Stimulated activated naive B cell treated with anti-CD40 and anti-IgM and Interleukin-4, amounts not matched to agents 10 μg/mL and 1 μg/mL and 100 μg/mL, for 72 hours (primary cell): ENCODE measurements at regions not wholly inside any gene's neighbourhood (a gene's known extent, or its start where the extent isn't known, plus 50 kb on each side); places are given as distances from the start of the nearest gene placed in this dataset.
A peak's percentile ranks its signal among the peaks of the same experiment; 100 is the strongest.
"Not testable (repeated sequence)": the region's sequence is repeated elsewhere in the genome, so short reads cannot be mapped to it uniquely, and the experiment has no call there.

Experiments
- ATAC-seq, 2 donors: fragments of 150-1000 bp; cut with Tn5 transposase; replicated peaks; 2 replicates each; pipeline ENCODE4 v1.10.0; 2021; ENCODE audit warnings: moderate library complexity in 1 of 2
- DNase-seq: peaks from one replicate; pipeline ENCODE4 v3.0.0; 2021
- H3K27ac Mint-ChIP-seq: one replicate; pipeline ENCODE4 v1.8.0; 2022; ENCODE audit warnings: mild to moderate bottlenecking, mixed read lengths
- H3K27me3 Mint-ChIP-seq, 2 donors: one replicate each; pipeline ENCODE4 v1.8.0; 2022; ENCODE audit warnings: mixed read lengths in 2 of 2
- H3K36me3 Mint-ChIP-seq, 2 donors: one replicate each; pipeline ENCODE4 v1.8.0; 2022; ENCODE audit warnings: mixed read lengths in 2 of 2, mild to moderate bottlenecking in 1 of 2
- H3K4me1 Mint-ChIP-seq, 2 donors: one replicate each; pipeline ENCODE4 v1.8.0; 2022; ENCODE audit warnings: mixed read lengths in 2 of 2, mild to moderate bottlenecking in 1 of 2
- H3K4me3 Mint-ChIP-seq, 2 donors: one replicate each; pipeline ENCODE4 v1.8.0; 2022; ENCODE audit warnings: mild to moderate bottlenecking in 2 of 2, mixed read lengths in 2 of 2, moderate library complexity in 1 of 2
- H3K9me3 Mint-ChIP-seq, 2 donors: one replicate each; pipeline ENCODE4 v1.8.0; 2022; ENCODE audit warnings: mixed read lengths in 2 of 2, mild to moderate bottlenecking in 1 of 2

DNA sequence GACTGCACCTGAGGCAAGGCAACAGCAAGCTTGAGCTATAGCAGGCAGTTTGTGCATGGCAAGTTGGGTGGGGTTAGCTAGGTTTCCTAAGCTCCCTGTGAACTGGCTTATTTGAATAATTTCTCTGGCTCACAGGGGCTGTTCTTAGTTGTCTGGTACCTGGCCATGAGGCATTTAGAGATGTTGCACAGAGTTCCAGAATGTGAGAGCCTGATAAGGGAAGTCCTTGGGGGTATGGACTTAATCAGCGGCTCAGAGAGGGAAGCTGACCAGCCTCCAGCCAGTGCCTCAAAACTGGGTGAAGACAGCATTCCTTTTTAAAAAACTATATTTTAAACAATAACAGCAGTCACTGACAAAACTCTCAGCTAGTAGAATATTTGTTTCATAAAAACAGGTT, 307.4 kb downstream of the FZD1 start:
- no peak overlapping the region for H3K4me3 Mint-ChIP-seq
- peaks cover 4 to 13% of the 10 kb centered on the region in 2 donors for H3K27me3 Mint-ChIP-seq
- no peak overlapping the region for H3K27ac Mint-ChIP-seq
- H3K4me1 Mint-ChIP-seq, result no peaks in the 10 kb centered on the region
- no peaks in the 10 kb centered on the region for H3K36me3 Mint-ChIP-seq
- H3K9me3 Mint-ChIP-seq, result peaks cover 4% of the 10 kb centered on the region in 2 donors
- DNase-seq, result no peak
- ATAC-seq, result no peak

DNA sequence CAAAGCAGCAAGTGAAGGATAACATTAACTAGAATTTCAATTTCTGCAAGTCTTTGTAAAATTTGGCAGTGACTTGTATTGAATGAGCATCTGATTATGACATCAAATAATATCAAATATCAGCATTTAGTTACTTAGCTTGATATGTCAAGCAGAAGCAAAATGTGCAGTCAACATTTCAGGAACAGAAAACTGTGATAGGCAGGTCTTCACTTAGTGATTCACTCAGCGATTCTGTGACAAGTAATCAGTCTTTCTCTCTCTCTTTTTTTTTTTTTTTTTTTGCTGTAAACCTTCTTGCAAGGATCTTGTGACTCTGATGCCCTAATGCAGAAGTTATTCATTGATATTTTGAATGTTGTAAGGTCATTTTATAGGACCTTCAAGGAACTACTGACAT, 307.1 kb downstream of the MTERF1 start:
- H3K36me3 Mint-ChIP-seq, result no peaks in the 10 kb centered on the region
- H3K9me3 Mint-ChIP-seq, result peaks cover 4% of the 10 kb centered on the region in 2 donors
- H3K27ac Mint-ChIP-seq, result no peak overlapping the region
- peaks cover 4 to 5% of the 10 kb centered on the region in 2 donors for H3K27me3 Mint-ChIP-seq
- H3K4me1 Mint-ChIP-seq, result no peaks in the 10 kb centered on the region
- H3K4me3 Mint-ChIP-seq, result no peak overlapping the region
- ATAC-seq (no peak), DNase-seq (no peak)

DNA sequence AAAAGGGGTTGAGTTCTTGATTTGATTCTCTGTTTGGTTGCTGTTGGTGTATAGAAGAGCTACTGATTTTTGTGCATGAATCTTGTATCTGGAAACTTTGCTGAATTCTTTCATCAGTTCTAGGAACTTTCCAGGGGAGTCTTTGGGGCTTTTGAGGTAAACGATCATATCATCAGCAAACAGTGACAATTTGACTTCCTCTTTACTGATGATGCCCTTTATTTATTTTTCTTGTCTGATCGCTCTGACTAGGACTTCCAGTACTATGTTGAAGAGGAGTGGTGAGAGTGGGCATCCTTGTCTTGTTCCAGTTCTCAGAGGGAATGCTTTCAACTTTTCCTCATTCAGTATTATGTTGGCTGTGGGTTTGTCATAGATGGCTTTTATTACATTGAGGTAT, 304.0 kb downstream of the MTERF1 start:
- not testable (repeated sequence) for H3K9me3 Mint-ChIP-seq, H3K27me3 Mint-ChIP-seq, H3K27ac Mint-ChIP-seq, H3K4me3 Mint-ChIP-seq, H3K36me3 Mint-ChIP-seq, H3K4me1 Mint-ChIP-seq, DNase-seq, ATAC-seq

DNA sequence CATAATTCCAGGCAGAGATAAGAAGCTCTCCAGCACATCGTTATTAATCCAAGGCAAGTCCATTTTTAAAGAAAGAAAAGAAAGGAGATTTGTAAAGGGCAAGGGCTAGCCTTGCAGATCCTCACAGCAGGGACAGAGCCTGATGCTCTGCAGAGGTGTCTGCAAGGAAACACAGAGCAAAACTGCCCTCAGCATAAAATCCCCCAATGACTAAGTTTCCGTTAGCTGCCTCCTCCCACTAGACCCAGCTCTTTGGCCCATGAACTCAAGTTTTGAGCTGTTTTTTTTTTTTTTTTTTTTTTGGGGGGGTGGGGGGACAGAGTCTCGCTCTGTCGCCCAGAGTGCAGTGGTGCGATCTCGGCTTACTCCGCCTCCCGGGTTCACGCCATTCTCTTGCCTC, 300.7 kb downstream of the MTERF1 start:
- DNase-seq, result no peak
- Mint-ChIP-seq H3K4me1 (peaks cover 0 to 2% of the 10 kb centered on the region in 2 donors), H3K9me3 (peaks cover 1 to 9% of the 10 kb centered on the region in 2 donors), H3K4me3 (no peak overlapping the region), H3K27me3 (no peaks in the 10 kb centered on the region), H3K36me3 (peaks cover 0 to 3% of the 10 kb centered on the region in 2 donors), H3K27ac (no peak overlapping the region)
- ATAC-seq, result peak in 1 of 2 donors; percentile 42

DNA sequence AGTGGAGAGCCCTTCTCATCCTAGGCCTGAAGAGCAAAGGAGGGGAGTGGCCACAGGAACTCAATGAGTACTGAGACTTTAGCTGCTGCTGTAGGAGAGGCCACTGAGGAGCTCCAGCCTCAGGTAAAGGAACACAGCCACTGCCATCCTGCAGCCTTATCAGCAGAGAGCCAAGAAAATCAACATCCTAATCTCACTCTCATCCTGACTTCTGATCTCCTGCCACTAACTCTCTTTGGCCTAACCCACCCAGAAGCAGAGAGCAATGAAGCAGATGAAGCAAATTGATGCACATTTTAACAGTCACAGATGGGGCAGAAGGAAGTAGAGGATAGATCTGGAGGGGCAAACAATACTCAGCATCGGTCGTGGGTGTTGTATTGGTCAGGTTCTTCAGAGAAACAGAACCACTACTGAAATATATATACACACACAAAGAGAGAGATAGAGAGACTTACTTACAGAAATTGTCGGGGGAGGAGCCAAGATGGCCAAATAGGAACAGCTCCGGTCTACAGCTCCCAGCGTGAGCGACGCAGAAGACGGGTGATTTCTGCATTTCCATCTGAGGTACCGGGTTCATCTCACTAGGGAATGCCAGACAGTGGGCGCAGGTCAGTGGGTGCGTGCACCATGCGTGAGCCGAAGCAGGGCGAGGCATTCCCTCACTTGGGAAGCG, 297.6 kb downstream of the MTERF1 start:
- peaks cover 2 to 4% of the 10 kb centered on the region in 2 donors for H3K9me3 Mint-ChIP-seq
- no peaks in the 10 kb centered on the region for H3K27me3 Mint-ChIP-seq
- no peak overlapping the region for H3K4me3 Mint-ChIP-seq
- H3K36me3 Mint-ChIP-seq, result peaks cover 0 to 3% of the 10 kb centered on the region in 2 donors
- DNase-seq (no peak), ATAC-seq (no peak)
- peaks cover 0 to 2% of the 10 kb centered on the region in 2 donors for H3K4me1 Mint-ChIP-seq
- H3K27ac Mint-ChIP-seq, result no peak overlapping the region

DNA sequence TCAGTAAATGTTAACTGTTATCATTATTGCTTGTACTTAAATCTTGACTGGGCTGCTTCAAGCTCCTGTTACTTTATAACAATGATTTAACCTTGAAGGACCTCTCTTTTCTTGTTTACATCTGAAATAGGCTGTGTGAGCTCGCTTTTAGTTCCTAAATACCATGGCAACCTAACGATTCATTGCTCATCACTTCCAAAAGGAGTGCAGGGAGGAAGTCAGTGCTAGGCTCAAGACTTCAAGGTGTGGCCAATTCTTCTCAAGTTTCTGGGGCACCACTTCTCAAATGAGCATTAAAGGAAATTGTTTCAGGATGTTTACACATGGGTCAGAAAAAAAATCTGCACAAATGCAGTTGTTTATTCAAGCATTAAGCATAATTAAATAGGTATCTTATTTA, 284.2 kb downstream of the MTERF1 start:
- DNase-seq, result no peak
- no peak for ATAC-seq
- peaks cover 7% of the 10 kb centered on the region in 2 donors for H3K9me3 Mint-ChIP-seq

DNA sequence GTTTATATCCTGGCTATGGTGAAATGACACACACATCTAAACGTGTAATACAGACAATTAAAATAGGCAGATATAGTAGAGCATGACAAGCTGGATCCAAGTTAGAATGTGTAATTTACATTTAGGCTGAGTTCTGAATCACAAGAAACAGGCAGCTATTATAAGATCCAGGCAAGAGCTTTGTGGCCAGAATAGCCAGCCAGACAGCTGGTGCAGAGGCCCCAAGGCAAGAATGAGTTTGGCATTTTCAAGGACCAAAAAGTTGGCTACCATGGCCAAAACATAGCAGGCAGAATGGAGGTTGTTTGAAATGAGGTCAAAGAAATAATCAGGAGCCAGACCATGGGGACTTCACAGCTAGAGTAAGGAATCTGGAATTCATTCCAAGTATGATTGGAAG, 281.7 kb downstream of the MTERF1 start:
- no peak overlapping the region for H3K27ac Mint-ChIP-seq
- H3K4me3 Mint-ChIP-seq, result no peak overlapping the region

More for the DNA sequence above, 284.2 kb downstream of the MTERF1 start:
- Mint-ChIP-seq H3K4me3 (no peak overlapping the region), H3K27ac (no peak overlapping the region), H3K27me3 (peaks cover 0 to 10% of the 10 kb centered on the region in 2 donors), H3K4me1 (no peaks in the 10 kb centered on the region), H3K36me3 (peaks cover 0 to 6% of the 10 kb centered on the region in 2 donors)

DNA sequence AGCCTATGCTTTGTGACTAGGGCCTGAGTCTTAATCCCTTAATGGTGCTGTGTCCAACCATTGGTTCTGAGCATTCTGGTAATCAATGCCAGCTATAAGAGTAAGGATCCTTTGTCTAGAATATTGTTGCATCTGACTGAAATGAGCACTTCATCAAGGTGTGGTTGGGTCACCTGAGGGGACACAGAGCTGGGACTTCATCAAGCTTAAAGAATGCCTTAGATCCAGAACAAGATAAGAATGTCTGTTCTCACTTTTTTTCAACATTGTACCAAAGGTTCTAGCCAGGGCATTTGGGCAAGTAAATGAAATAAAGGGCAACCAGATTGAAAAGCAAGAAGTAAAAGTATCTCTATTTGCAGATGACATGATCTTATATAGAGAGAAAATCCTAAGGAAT, 280.4 kb downstream of the MTERF1 start:
- Mint-ChIP-seq H3K36me3 (no peaks in the 10 kb centered on the region), H3K4me1 (no peaks in the 10 kb centered on the region), H3K9me3 (no peaks in the 10 kb centered on the region), H3K27me3 (peaks cover 0 to 7% of the 10 kb centered on the region in 2 donors), H3K27ac (no peak overlapping the region), H3K4me3 (no peak overlapping the region)
- no peak for DNase-seq
- no peak for ATAC-seq

More for the DNA sequence above, 281.7 kb downstream of the MTERF1 start:
- DNase-seq (no peak), ATAC-seq (no peak)
- H3K9me3 Mint-ChIP-seq, result no peaks in the 10 kb centered on the region
- H3K27me3 Mint-ChIP-seq, result peaks cover 0 to 7% of the 10 kb centered on the region in 2 donors
- no peaks in the 10 kb centered on the region for H3K4me1 Mint-ChIP-seq
- no peaks in the 10 kb centered on the region for H3K36me3 Mint-ChIP-seq

DNA sequence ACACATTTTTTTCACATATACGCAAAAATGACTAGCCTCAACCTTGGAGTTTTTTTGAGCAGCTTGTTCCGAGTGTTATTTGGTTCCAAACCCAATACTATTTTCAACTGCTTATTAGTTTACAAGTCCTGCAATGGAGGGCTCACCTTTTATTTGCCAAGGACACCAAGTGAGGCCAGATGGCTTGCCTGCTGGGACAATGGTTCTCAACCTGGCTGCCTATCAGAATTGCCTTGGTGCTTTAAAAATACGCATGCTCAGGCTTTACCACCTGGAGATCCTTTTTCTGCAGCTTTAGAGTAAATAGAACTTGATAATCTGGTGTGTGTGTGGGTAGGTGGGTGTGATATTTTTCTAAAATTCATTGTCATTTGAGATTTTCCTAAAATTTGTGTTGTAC, 276.8 kb downstream of the MTERF1 start:
- no peak overlapping the region for H3K27ac Mint-ChIP-seq
- H3K4me1 Mint-ChIP-seq, result no peaks in the 10 kb centered on the region
- DNase-seq (no peak), ATAC-seq (no peak)
- peaks cover 0 to 11% of the 10 kb centered on the region in 2 donors for H3K27me3 Mint-ChIP-seq
- H3K9me3 Mint-ChIP-seq, result no peaks in the 10 kb centered on the region
- no peaks in the 10 kb centered on the region for H3K36me3 Mint-ChIP-seq
- H3K4me3 Mint-ChIP-seq, result no peak overlapping the region

DNA sequence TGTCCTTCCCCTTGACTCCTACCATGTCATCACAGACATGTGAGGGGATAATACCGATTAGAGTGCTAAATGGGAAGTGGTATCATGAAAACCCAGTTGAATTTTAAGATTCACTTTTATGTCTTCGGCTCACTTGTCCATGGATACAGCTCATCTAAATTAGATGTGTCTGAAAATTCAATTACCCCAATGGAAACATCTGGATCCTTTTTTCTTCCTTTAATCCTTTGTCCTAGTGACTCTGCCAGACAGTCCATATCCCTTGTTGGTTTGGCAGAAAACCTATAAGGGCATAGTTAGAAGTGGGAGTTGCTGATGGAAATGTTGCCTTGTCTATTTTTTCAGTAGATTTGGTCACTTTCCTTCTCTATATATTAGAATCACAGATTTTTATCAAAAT, 271.9 kb downstream of the MTERF1 start:
- H3K9me3 Mint-ChIP-seq, result peaks cover 6 to 7% of the 10 kb centered on the region in 2 donors
- no peak for ATAC-seq
- no peaks in the 10 kb centered on the region for H3K4me1 Mint-ChIP-seq
- H3K27ac Mint-ChIP-seq, result no peak overlapping the region
- peaks cover 5 to 9% of the 10 kb centered on the region in 2 donors for H3K27me3 Mint-ChIP-seq
- no peak overlapping the region for H3K4me3 Mint-ChIP-seq
- no peaks in the 10 kb centered on the region for H3K36me3 Mint-ChIP-seq
- no peak for DNase-seq

DNA sequence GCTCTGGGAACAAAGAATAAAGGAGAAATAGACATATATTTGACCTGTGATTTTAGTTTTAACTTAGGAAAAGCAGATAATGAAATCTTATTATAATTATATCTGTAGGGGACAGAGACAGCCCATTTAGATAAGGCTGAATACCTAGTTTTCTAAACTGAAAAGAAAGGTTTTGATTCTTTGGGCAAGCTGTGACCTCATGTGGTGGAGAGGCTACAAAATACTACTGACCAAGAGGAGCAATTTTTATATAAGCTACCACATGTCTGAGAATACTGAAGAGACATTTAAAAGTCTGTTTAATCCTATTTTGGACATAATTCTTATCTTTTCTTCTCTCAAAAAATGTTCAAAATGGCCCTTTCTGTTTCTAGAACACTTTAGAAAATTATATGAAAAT, 271.0 kb downstream of the MTERF1 start:
- Mint-ChIP-seq H3K4me1 (no peaks in the 10 kb centered on the region), H3K4me3 (no peak overlapping the region), H3K36me3 (no peaks in the 10 kb centered on the region), H3K9me3 (peaks cover 6 to 7% of the 10 kb centered on the region in 2 donors), H3K27me3 (peaks cover 5 to 9% of the 10 kb centered on the region in 2 donors), H3K27ac (no peak overlapping the region)
- ATAC-seq (no peak), DNase-seq (no peak)

DNA sequence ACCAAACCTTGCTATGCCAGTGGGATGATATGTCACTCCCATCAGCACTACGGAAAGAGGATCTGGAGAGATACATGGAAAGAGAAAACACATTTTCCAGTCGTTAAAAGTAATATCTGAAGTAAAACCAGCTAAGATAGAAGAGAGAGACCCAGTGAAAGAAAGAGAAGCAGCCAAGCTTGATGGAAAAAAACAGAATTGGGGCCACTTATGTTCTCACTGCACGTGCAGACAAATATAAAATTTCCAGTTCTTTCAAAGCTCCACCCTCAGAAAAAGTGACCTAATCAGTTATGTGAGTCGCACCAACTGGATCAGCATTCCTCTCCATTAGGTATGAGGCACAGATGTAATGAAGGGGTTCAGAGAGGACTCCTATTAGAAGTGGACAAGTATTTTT, 266.1 kb downstream of the MTERF1 start:
- Mint-ChIP-seq H3K9me3 (peaks cover 6 to 7% of the 10 kb centered on the region in 2 donors), H3K4me3 (no peak overlapping the region), H3K27me3 (peaks cover 8 to 10% of the 10 kb centered on the region in 2 donors), H3K27ac (no peak overlapping the region), H3K4me1 (no peaks in the 10 kb centered on the region), H3K36me3 (no peaks in the 10 kb centered on the region)
- no peak for DNase-seq
- no peak for ATAC-seq

DNA sequence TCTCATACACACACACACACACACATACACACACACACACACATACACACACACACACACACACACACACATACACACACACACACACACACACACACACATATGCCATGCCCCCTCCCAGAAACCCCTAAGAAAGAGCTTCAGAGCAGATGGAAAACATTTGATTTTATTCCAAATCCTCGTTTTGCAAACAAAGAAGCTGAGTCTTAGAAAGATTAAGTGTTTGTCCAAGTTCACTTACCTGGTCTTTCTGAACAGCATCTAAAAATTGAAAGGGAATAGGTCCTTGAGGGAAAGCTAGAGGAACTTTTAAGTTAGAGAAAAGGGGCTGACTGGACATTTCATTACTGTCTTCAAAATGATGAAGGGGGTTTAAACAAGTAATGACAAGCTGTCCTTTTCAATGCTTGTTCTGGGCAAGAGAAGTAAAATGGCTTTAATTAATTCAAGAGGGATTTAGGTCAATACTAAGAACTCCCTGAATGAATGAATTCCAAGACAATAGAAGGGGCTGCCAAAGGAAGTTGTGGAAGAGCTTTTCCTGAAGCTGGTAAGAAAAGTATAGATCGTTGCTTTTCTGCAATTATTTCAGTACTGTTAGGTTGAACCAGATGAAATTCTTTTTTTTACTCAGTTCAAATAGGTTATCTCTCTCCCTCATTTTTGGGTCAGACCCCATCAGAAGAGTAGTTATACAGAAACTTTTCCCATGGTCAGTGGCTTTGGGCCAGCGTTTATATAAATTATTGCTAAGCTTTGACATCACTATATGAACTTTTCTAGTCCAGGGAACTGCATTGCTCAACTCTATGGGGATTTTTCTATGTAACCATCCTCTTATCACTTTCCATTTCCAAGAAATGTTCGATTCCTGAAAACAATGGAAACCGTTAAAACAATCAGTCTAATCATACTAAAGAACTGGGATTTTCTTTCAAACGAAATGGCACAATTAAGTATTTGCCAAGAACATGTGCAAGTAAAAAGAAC, 261.4 kb downstream of the MTERF1 start:
- Mint-ChIP-seq H3K27ac (no peak overlapping the region), H3K4me3 (no peak overlapping the region), H3K27me3 (peaks cover 11 to 15% of the 10 kb centered on the region in 2 donors), H3K9me3 (no peaks in the 10 kb centered on the region), H3K36me3 (no peaks in the 10 kb centered on the region), H3K4me1 (no peaks in the 10 kb centered on the region)
- ATAC-seq (no peak), DNase-seq (no peak)

DNA sequence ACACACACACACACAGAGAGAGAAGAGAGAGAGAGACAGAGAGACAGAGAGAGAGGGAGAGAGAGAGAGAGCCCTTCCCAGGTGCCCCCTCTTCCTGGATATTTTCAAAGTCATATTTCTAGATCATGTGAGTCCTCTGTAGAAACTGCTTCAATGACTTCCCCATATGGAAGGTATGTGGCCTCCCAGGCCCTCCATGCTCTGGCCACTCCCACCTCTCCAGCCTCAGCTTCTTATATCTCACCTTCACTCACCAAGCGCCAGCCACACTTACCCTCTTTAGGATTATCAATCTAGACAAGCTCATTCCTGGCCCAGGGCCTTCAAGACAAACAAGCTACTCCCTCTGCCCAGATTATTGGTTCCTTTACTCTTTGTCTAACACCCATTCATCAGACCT, 259.7 kb downstream of the MTERF1 start:
- Mint-ChIP-seq H3K27ac (no peak overlapping the region), H3K27me3 (peaks cover 15% of the 10 kb centered on the region in 2 donors), H3K36me3 (no peaks in the 10 kb centered on the region), H3K9me3 (no peaks in the 10 kb centered on the region), H3K4me3 (no peak overlapping the region), H3K4me1 (no peaks in the 10 kb centered on the region)
- DNase-seq, result no peak
- ATAC-seq, result peak in 1 of 2 donors; percentile 14

DNA sequence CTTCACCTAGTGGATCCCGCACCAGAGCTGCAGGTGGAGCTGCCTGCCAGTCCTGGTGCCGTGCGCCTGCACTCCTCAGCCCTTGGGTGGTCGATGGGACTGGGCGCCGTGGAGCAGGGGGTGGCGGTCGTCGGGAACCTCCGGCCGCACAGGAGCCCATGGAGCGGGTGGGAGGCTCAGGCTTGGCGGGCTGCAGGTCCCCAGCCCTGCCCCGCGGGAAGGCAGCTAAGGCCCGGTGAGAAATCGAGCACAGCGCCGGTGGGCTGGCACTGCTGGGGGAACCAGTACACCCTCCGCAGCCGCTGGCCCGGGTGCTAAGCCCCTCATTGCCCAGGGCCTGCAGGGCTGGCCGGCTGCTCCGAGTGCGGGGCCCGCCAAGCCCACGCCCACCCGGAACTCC, 253.2 kb downstream of the MTERF1 start:
- H3K27ac Mint-ChIP-seq, H3K9me3 Mint-ChIP-seq, H3K4me1 Mint-ChIP-seq, ATAC-seq, H3K36me3 Mint-ChIP-seq, H3K27me3 Mint-ChIP-seq, H3K4me3 Mint-ChIP-seq, DNase-seq: not testable (repeated sequence)
